VCaP (cell line): ENCODE measurements at regions not wholly inside any gene's neighbourhood (a gene's known extent, or its start where the extent isn't known, plus 50 kb on each side); places are given as distances from the start of the nearest gene placed in this dataset.
"Not testable (repeated sequence)": the region's sequence is repeated elsewhere in the genome, so short reads cannot be mapped to it uniquely, and the experiment has no call there.

Source experiments
- H3K27ac ChIP-seq: fragments of 450-650 bp; 2 replicates; pipeline ENCODE4 v1.5.1; 2017
- TF ChIP-seq, protein P1 (sequence below): fragments of 450-650 bp; conservative IDR thresholded peaks from 2 replicates; pipeline ENCODE4 v1.5.1; 2017; ENCODE audit warnings: mild to moderate bottlenecking, moderate library complexity

DNA sequence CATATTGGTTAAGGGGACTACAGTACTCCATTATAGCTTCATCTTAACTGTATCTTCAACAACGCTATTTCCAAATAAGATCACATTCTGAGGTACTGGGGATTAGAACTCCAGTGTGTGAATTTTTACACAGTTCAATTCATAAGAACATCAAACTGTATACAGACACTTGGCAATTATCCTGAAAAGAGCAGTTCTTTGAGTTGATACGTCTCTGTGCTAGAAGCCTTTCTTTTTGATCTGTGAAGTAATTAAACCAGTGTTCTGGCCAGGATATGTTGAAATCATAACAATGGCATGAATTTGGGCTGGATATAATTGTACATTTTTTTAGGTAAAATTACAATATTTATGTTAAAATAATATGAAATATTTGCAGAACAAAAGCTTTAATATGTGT is 93.5 kb upstream of the ITPRID2 start:
- H3K27ac ChIP-seq: no peak overlapping the region
- TF ChIP-seq, protein P1, sequence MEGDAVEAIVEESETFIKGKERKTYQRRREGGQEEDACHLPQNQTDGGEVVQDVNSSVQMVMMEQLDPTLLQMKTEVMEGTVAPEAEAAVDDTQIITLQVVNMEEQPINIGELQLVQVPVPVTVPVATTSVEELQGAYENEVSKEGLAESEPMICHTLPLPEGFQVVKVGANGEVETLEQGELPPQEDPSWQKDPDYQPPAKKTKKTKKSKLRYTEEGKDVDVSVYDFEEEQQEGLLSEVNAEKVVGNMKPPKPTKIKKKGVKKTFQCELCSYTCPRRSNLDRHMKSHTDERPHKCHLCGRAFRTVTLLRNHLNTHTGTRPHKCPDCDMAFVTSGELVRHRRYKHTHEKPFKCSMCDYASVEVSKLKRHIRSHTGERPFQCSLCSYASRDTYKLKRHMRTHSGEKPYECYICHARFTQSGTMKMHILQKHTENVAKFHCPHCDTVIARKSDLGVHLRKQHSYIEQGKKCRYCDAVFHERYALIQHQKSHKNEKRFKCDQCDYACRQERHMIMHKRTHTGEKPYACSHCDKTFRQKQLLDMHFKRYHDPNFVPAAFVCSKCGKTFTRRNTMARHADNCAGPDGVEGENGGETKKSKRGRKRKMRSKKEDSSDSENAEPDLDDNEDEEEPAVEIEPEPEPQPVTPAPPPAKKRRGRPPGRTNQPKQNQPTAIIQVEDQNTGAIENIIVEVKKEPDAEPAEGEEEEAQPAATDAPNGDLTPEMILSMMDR: no peak

DNA sequence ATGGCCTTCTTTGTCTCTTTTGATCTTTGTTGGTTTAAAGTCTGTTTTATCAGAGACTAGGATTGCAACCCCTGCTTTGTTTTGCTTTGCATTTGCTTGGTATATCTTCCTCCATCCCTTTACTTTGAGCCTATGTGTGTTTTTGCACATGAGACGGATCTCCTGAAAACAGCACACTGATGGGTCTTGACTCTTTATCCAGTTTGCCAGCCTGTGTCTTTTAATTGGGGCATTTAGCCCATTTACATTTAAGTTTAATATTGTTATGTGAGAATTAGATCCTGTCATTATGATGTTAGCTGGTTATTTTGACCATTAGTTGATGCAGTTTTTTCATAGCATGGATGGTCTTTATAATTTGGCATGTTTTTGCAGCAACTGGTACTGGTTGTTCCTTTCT is 89.2 kb upstream of the ITPRID2 start:
- not testable (repeated sequence) for H3K27ac ChIP-seq

DNA sequence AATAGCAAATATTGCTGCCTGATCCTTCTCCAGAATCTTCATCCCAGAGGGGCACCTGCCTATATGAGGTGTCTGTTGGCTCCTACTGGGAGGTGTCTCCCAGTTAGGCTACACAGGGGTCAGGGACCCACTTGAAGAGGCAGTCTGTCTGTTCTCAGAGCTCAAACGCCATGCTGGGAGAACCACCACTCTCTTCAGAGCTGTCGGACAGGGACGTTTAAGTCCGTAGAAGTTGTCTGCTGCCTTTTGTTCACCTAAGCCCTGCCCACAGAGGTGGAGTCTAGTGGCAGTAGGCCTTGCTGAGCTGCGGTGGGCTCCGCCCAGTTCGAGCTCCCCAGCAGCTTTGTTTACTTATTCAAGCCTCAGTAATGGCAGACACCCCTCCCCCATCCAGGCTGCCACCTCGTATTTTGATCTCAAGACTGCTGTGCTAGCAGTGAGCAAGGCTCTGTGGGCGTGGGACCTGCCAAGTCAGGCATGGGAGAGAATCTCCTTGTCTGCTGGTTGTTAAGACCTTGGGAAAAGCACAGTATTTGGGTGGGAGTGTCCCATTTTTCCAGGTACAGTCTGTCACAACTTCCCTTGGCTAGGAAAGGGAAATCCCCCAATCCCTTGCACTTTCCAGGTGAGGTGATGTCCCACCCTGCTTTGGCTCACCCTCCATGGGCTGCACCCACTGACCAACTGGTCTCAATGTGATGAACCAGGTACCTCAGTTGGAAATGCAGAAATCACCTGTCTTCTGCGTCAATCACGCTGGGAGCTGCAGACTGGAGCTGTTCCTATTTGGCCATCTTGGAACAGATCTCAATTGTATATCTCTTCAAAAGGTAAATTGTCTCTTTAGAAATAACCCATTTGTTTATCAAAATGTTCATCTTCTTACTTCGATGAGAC is 87.4 kb upstream of the ITPRID2 start:
- H3K27ac ChIP-seq: not testable (repeated sequence)

DNA sequence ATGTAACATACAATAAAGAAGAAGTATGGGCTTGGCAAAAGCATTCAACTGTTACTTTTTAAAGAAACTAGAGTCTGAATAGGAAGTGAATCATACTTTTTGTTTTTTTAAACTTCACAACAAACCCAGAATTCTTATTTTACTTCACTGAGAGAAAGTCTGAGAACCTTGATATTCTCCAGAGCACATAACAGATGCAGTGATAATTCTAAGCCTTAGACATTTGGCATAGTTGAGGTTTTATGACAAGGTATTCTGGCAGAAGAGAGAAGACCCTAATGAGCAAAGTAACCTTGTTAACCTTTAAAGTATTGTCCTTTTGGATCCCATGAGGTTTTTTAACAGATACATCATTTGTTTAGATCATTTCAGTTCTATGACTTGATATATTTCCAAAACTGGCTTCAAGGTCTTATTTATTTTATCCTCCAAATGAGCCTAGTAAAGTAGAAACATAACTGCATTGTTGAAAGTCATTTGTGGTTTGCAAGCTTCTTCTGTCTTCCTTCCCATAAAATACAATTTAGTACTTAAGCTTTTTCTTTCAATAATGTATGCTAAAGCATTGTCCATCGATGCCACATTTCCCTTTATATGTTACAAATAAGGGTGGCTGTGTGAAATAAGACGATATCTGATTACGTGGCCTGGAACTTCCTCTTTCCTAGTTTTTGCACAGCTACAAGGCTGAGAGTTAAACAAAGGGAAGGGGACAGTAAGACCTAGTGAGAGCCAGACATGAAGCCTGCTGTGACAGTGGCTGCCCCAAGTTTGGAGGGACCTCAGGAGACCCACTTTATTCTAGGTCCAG is 86.1 kb upstream of the ITPRID2 start:
- TF ChIP-seq, protein P1: no peak
- H3K27ac ChIP-seq: no peak overlapping the region

DNA sequence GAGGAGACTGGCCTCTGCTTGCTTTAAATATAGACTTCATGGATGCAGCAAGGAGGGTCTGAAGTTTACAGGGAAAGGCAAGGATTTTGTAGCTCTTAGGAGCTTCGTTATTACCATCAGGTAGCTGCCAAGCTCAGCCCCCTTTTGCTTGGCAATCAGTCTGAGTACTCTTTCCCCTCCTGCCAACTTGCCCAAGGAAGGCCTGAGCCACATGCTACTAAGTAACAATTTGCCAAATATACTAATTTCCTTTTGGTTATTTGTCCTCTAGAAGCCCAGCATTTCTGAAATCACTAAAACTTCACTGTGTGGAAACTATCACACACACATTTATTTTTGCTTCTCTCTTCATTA is 85.5 kb upstream of the ITPRID2 start:
- H3K27ac ChIP-seq: no peak overlapping the region
- TF ChIP-seq, protein P1: no peak

DNA sequence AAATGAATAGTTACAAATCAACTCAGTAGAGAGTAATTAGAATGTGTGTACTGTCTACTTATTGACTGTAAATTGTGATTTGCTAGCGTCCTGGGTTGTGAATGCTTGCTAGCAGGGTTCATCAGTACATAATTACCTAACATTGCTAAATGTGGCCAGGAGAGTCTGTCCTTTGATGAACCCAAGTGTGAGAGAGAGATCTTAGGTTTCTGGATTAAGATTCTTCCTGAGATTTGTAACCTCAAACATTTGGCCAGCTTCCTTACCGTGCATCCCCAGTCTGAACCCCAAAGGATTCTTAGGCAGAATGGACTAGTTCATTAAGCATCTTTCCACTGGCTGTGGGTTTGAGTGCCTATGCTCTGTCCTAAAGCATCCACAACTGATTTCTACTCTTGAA is 84.0 kb upstream of the ITPRID2 start:
- TF ChIP-seq, protein P1: no peak
- no peak overlapping the region for H3K27ac ChIP-seq

DNA sequence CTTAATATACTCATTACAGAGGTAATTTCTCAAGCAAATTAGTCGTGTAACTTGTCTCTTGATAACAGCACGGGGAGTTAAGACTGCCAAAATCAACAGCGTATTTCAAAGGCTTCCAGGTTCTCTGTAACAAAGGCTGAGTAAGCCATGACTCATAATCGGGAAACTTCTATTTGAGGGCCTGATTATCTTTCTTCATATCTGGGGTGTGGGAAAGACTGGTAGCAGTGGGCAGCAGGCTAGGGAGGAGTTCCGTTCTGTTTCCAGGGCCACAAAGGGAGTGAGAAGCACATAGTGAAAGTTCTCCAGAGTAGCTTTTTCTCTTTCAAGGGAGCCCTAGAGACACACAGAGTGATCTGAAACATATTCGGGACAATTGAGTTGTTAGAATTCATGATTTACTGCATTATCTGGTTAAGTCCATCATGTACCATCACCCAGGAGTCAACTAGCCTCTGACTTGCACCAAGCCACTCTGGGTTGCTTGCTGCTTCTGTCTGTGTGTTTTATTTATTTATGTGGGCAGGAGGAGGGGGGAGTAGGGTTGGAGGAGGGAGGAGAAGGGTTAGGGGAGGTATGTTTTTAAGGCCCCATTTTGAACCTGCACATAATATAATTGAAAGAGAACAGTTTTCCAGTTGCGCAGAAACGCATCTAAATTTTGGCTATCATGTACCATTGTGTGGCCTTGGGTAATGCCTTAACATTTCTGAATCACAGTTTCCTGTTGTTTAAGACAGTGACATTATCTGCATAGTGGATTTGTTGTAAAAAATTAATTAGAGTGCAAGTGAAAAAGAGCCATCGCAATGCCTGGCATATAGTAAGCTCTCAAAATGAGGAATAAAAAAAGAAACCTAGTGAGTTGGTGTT is 80.5 kb upstream of the ITPRID2 start:
- TF ChIP-seq, protein P1: no peak
- peak overlapping the region; percentile 78 for H3K27ac ChIP-seq

DNA sequence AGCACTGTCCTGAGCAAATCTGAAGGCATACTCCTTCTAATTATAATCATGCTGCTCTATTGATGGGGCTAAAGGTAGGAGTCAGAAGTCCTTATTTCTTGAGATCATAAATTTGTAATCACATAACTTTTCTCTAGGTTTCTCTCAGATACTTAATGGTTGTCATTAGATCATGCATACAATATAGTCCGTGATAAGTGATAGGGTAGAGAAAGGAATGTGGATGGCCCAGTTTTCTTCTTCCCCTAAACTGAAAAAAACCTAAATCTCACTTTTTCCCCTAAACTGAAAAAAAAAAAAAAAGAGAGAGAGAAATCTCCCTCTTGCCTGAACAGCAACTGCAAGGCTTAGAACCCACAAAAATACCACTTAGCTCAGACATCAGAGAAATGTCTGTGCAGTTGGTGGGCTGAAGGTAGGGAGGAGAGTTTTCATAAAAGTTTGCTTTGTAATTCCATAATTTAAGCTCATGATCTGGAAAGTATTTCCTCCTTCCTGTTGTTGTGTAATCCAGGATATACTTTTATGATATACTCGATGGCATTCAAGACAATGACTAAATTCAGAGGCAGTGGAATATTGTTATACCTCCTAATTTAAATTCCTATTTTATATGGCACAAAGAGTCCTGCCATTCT is 79.3 kb upstream of the ITPRID2 start:
- H3K27ac ChIP-seq: peak overlapping the region; percentile 78; the same call in 1 of the 2 replicates
- TF ChIP-seq, protein P1: no peak
